Stimulated activated CD8-positive, alpha-beta memory T cell treated with anti-CD3 and anti-CD28 coated beads, Interleukin-4, amount 100 ng/mL, for 1 hour (primary cell): ENCODE measurements at regions not wholly inside any gene's neighbourhood (a gene's known extent, or its start where the extent isn't known, plus 50 kb on each side); places are given as distances from the start of the nearest gene placed in this dataset.

Experiments
- DNase-seq, 2 donors: peaks; one replicate each; pipeline ENCODE4 v3.0.0-alpha.2; 2020; ENCODE audit warnings: low read depth in 2 of 2, low spot score in 1 of 2

DNA sequence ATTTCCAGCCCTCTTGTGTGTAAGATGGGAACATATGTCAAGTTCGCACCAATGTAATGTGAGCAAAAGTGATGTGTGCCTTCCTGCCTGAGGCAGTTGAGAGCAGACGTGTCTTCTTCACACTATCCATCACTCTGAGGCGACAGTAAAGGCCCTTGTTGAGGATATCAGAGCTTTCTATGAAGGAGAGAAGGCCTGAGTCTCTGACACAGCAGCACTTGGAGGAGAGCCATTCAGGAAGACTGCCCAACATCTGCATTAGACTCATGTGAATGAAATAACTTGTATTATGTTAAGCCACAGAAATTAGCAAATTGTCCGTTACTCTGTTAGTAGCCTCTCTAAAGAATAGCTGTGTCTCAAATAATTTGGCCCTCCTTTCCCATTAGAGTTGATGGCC lies 108.8 kb upstream of the CCDC54 start:
- no peak for DNase-seq

DNA sequence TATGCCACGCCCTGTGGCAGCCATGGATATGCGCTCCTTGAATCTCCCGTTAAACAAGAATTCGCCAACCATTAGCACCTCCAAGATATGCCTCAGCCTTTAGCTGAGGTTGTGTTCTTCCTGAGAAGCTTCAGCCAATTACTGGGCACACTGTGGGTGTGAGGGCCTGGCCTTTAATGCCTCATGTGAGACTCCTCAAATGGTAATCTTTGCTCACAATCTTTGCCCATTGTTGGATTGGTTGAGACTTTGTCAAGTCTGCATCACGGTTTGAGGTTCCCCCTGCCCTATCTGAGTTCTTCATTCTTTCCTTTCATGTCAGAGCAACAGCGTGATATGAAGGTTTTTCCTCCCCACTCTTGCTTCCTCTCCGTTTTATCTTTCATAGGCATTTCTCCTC lies 108.1 kb upstream of the CCDC54 start:
- DNase-seq: no peak

DNA sequence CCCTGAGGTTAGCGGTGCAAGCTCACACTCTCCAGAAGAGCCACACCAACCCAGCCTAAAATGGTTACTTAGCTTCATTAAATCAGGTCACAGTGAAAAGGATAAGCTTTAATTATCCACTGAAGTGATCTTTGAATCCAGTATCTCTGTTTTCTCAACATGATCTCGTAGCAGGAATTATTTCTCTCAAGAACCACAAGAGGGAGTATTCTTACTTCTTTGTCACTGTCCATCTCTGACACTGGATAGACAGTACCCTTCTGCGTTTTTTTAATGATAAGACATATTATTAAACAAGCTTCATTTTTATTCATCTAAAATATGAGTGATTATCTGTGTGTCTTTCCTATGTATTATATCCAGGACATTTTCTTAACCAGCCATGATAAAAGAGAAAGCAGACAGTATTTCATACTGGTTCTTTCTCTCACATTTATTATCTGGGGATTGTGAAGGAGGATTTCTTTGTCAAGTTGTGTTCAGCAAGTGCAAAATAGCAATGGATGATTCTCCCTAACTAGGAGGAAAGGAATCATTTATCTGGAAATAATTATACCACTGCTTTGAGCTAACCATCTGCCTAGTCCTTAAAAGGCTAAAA lies 105.4 kb upstream of the CCDC54 start:
- no peak for DNase-seq

DNA sequence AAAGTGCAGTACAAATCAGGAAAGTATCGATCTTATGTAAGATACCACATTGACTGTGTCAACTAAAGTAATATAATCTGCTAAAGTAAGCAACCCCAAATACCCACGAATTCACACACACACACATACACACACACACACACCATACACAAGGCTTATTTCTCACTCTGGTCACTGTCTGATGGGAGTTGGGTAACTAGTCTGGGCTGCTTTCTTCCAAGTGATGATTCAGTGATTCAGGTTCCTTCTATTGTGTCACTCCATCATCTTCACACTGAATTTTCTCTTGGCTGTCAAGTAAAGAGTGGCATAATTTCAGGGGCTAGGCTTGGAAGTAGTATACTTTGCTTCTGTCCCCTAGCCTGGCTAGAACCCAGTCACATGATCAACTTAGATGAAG lies 104.8 kb upstream of the CCDC54 start:
- DNase-seq: no peak

DNA sequence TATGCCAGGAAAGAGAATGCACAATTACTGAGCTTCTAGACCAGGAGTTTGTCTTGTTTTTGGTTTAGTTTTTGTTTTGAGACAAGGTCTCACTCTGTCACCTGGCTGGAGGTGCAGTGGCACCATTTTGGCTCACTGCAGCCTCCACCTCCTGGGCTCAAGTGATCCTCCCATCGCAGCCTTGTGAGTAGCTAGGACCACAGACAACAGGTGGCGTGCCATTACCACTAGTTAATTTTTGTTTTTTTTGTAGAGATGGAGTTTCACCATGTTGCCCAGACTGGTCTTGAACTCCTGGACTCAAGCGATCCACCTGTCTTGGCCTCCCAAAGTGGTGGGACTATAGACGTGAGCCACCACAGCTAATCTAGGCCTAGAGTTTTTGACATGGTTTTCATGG lies 104.4 kb upstream of the CCDC54 start:
- DNase-seq: no peak

DNA sequence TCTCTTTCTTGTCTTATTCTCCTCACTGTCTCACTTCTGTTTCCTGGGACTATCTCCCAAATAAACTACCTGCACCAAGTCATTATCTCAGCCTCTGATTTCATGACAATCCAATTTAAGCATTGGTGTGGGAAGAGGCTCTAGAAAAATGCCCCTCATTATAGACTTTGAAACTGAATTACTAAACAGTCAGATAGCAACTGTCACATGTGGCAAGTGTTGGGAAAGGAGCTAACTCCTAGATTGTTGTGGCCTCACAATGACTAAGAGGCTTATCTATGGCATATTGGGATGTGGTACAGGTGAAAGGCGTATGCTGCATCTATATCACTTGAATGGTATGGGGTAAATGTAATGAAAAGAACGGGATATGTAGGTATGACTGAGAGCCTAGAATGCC lies 103.5 kb upstream of the CCDC54 start:
- DNase-seq: no peak

DNA sequence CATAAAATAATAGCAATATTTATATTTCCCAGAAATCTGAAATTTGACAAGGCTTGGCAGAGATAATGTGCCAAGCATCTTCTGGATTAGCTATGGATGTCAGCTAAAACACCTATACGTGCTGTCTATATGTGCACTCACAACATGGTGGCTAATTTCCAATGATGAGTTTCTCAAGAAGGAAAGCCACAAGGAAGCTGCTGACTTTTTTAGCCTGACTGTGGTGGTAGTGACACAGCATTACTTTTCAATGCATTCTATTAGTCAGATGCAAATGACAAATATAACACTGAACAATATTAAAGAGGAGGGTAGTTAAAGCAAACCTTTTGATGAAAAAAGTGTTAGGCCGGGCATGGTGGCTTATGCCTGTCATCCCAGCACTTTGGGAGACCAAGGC lies 101.7 kb upstream of the CCDC54 start:
- DNase-seq: no peak

DNA sequence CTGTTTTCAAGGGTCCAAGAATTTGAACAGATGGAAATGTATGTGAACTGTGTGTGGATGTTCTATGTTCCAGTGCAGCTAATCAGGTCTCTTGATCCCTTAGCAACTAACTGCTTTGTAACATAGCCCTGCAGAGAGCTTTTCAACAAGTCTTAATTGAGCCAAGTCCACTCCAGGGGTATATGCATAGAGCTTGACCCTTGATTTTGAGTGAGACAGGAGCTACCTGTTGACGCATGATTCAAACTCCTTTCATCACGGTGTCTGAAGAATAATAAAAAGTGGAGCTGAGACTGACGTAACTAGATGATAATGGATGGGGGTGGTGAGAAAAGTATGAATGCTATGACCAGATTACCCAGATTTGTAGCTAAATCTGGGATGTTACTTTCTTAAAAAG lies 93.3 kb upstream of the CCDC54 start:
- no peak for DNase-seq

DNA sequence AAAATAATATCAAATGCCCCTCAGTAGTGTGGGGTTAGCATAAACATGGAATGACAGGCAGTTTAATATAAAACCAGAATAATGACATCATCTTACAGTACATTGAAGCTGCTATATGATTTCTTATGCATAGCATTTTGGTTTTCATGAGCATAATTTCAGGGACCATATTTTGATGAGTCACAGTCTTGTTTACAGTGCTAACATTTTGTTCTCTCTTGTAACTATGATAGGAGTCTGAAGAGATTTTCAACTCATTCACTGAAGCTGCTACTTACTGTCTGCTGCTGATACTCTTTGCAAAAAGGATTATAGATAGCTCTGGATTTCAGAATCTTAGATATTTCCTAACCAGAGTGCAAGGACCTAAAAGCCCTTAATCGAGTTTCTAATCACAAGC lies 92.6 kb upstream of the CCDC54 start:
- DNase-seq: no peak

DNA sequence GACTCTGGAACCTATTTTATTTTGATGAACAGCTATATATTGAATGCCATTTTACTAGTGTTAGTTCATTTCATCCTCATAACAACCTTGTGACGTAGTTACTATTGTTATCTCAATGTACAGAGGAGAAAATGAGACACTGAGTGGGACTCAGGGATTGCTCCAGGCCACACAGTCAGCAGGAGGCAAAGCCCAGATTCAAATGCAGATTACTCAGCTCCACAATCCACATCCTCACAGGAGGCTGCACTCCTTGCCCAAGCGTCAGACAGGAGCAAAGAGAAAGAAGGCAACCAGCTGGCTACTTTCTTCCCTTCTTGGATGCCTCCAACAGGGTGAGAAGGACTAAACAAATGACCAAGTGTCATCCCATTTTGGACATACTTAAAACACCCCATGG lies 92.0 kb upstream of the CCDC54 start:
- DNase-seq: no peak

DNA sequence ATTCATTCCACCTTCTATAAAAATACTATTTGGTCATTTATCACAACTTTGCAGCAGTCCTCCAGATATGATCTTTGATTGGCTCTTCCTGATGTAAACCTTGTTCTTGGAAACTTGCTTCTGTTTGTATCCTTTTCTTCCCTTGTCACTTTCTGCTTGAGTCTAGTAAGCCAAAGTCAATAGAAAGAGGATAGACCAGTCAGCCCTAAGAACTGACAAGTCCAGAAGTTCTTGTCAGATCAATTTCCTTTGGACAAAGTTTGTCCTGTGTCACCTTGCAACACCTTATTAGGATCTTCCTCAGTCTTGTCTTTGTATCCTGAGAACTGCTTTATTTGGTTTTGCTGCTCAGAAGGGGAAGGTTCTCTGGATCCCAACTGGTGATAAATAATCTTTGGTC lies 87.9 kb upstream of the CCDC54 start:
- DNase-seq: no peak

DNA sequence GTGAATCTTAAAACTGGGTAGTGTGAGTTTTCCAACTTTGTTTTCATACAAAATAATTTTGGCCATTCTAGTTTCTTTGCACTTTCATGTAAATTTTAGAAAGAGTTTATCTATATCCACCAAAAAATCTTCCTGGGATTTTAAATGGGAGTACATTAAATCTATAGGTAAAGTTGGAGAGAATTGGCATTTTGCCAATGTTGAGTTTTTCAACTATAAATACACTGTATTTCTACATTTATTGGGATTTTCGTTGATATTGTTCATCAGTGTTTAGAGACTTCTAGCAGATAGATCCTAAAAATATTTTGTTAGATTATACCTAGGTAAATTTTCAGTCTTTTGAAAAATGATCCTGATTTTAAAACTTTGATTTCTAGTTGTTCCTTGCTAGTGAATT lies 83.1 kb upstream of the CCDC54 start:
- no peak for DNase-seq

DNA sequence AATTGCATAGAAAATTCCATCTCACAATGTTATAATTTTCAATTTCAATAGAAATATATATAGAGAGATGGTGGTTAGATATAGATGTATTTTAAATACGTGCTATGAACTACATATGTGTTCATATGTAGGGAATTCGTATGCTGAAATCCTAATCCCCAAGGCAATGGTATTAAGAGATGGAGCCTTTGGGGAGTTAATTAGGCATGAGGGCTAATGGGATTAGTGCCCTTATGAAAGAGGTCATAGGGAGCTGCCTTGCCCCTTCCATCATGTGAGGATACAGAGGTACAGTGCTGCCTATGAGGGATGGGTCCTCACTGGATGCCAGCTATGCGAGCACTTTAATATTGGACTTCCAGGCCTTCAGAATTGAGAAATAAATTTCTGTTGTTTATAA lies 79.6 kb upstream of the CCDC54 start:
- no peak for DNase-seq

DNA sequence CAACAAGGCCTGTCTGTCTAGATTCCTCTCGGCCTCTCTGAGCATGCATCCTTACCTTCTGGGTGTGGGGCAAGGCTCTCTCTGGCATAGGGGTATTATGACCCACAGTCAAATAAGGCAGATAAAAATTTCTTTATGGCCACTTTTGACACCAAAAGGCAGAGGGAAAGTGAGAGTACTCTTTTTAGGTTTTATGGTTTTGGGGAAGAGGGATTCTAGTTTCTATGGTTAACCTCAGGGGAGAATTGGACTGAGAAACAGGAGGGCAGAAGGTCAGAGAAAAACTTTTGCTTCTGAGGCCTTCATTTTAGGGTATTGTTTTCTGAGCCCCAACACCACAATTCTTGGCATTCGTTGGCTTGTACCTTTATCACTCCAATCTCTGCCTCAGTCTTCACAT lies 70.0 kb upstream of the CCDC54 start:
- no peak for DNase-seq

DNA sequence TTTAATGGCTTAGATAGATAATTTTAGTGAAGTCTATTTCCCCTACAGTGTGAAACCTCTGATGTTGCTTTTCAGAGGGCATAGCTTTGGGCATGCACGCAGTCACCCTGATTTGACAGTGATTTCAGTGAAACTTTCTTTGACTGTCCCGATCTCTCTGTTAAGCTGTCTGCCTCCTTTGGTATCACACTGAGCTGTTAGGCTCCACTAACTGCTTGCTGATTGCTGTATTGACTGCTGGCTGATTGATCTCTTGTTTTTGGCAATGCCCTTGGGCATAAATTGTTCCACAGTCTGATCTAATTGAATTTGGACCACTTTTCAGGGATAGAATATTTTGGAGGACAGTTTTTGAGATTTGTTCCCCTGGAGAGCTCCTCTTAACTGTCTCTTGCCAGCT lies 68.5 kb upstream of the CCDC54 start:
- no peak for DNase-seq

DNA sequence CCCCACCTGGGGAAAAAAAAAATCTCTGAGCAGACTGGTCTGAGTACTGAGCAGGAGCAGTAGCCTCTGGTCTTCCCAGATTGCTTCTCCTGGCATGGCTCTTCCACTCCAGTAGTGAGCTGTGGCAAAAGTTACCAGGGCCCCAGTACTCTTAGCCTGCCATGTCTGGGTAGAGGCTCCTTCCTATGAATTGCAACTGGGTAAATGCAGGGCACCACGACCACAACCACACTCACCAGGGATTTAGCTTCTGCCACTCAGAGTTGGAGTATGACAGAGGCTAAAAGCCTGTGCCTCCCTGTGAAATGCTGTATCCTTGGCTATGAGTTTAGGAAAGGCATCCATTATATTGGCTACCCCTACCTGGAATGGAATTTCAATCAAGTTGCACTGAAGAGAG lies 67.9 kb upstream of the CCDC54 start:
- no peak for DNase-seq

DNA sequence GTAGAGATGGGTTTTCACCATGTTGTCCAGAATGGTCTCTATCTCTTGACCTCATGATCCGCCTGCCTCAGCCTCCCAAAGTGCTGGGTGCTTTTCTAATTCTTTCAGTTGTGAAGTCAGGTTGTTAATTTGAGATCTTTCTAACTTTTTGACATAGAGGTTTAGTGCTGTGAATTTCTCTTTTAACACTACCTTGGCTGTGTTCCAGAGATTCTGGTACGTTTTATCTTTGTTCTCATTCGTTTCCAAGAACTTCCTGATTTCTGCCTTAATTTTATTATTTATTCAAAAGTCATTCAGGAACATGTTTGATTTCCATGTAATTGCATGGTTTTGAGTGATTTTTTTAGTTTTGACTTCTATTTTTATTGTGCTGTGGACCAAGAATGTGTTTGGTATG lies 63.5 kb upstream of the CCDC54 start:
- DNase-seq: no peak

DNA sequence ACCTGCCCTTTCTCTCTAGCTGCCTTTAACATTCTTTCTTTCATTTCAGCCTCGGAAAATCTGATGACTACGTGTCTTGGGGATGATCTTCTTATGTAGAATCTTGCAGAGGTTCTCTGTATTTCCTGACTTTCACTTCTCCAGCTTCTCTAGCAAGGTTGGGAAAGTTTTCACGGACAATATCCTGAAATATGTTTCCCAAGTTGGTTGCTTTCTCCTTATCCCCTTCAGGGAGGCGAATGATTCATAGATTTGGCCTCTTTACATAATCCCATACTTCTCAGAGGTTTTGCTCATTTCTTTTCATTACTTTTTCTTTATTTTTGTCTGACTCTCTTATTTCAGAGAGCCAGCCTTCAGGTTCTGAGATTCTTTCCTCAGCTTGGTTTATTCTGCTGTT lies 62.1 kb upstream of the CCDC54 start:
- DNase-seq: no peak

DNA sequence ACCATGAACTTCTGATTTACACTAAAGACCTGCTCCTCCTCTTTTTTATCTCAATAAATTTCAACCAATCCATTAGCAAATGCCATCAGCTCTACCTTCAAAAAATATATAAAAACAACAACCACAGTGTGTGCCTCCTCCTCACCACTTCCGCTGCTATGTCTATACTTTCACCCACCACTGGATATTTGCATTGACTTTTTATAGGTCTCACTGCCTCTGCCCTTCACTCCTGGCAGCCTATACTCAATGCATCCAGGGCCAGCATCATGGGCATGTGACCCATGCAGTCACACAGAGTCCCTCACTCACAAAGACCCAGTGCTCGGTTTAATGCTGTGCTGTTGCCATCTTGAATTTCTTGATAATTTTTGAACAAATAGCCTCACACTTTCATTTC lies 53.5 kb upstream of the CCDC54 start:
- no peak for DNase-seq

DNA sequence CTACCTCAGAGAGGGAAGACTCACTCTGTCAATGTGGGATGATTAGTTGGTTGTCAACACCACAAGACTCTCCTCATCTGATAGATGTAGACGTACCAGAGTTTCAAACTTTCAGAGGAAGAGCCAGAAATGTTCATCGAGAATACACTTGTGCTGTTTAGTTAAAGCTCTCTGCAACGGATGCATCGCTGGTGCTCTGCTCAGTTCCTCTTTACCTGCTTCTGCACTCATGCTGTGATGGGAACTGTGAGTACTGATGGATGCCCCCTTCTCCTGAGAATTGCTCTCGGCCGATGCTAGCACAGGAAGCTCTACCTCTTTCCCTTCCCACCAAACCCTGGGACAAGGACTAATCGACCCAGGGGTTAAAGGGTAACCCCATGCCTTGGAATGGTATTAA lies 51.8 kb upstream of the CCDC54 start:
- DNase-seq: no peak
